BLaER1 (cell line): ENCODE measurements at regions not wholly inside any gene's neighbourhood (a gene's known extent, or its start where the extent isn't known, plus 50 kb on each side); places are given as distances from the start of the nearest gene placed in this dataset.

Source experiments
- H3K27ac ChIP-seq: shearing (Covaris generic); formaldehyde crosslinking; 2 replicates; pipeline ENCODE4 v1.8.1; 2022
- H3K27me3 ChIP-seq: shearing (Covaris generic); formaldehyde crosslinking; 2 replicates; pipeline ENCODE4 v1.8.1; 2022
- H3K36me3 ChIP-seq: shearing (Covaris generic); formaldehyde crosslinking; 2 replicates; pipeline ENCODE4 v1.8.1; 2022
- H3K4me1 ChIP-seq: shearing (Covaris generic); formaldehyde crosslinking; 2 replicates; pipeline ENCODE4 v1.8.1; 2022
- H3K4me2 ChIP-seq: shearing (Covaris generic); formaldehyde crosslinking; 2 replicates; pipeline ENCODE4 v1.8.1; 2022
- H3K4me3 ChIP-seq: shearing (Covaris generic); formaldehyde crosslinking; 2 replicates; pipeline ENCODE4 v1.8.1; 2022
- H3K9ac ChIP-seq: shearing (Covaris generic); formaldehyde crosslinking; 2 replicates; pipeline ENCODE4 v1.8.1; 2022
- H3K9me3 ChIP-seq: shearing (Covaris generic); formaldehyde crosslinking; 2 replicates; pipeline ENCODE4 v1.8.1; 2022
- H4K20me1 ChIP-seq: shearing (Covaris generic); formaldehyde crosslinking; 2 replicates; pipeline ENCODE4 v1.8.1; 2022
- Cebpa-rat ChIP-seq: shearing (Covaris generic); IDR thresholded peaks from 2 replicates; pipeline ENCODE4 v1.8.1; 2022

DNA sequence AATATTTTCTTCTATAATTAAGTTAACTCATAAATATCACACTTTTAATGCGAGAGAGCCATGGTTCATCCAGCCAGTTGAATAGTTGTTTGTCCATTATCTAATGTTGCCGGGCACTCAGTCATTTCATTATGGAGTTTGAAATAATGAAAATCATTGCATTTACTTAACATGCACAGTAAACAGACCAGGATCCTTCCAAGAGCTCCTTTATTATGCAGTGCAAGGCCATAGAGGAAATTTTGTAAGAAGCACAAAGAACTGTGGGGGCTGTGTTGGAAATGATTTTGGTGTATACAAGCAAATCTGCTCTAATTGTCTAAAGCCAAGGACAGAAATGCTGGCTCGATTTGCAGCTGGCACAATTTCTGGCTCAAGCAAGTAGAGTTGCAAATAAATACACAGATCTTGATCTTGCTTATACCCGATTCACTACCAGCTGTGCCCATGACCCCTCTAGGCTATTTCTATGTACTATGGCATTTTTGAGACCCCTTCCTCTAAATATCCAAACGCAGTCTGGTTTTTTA lies 400.3 kb upstream of the HNRNPA3 start:
- no peak overlapping the region for H3K9ac ChIP-seq
- TF ChIP-seq Cebpa-rat: no peak

DNA sequence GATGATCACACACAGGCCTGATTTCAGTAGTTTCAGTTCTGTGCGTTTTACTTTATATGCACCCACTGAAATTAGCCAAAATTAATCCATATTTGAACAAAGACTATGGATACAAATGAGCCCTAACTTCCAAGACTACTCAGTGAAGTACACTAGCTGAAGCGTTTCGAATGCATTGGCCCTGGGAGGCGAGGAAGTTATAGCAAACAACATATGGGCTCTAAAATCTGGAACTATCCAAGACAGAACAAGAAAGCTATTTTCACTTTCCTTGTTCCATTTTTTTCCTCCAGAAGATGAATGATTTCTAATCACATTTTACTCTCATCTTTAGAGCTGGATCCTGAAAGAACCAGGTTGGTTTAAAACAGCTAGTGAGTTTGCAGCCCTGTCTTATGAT lies 399.4 kb upstream of the HNRNPA3 start:
- Histone ChIP-seq H3K27me3 (no peaks in the 10 kb centered on the region), H3K9me3 (no peaks in the 10 kb centered on the region), H4K20me1 (no peaks in the 10 kb centered on the region), H3K4me3 (no peak overlapping the region), H3K27ac (no peak overlapping the region), H3K9ac (no peak overlapping the region), H3K36me3 (no peaks in the 10 kb centered on the region), H3K4me2 (no peak overlapping the region), H3K4me1 (no peaks in the 10 kb centered on the region)
- TF ChIP-seq Cebpa-rat: no peak

More for the DNA sequence above, 400.3 kb upstream of the HNRNPA3 start:
- Histone ChIP-seq H3K4me1 (no peaks in the 10 kb centered on the region), H3K27ac (no peak overlapping the region), H3K4me2 (no peak overlapping the region), H3K27me3 (no peaks in the 10 kb centered on the region), H3K36me3 (no peaks in the 10 kb centered on the region), H3K4me3 (no peak overlapping the region), H3K9me3 (no peaks in the 10 kb centered on the region), H4K20me1 (no peaks in the 10 kb centered on the region)

DNA sequence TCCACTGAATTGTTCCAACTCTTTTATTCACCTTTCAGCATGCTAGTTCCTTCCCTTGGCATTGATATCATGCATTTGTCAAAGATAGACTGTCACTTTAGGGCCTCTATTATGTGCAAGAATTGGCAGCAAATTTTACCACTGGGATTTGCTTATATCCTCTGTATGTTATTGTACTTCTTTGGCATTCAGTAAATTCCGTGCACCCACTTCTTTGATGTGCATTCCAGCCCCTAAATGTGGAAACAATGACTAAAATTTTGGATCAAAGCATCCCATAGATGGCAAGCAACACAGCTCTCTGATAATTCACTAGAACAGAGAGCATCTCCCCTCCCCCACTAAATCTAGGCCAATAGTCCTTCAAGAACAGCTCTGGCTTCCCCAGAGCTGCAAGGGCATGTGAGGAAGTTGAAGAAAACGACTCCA lies 399.0 kb upstream of the HNRNPA3 start:
- Histone ChIP-seq H3K4me1 (no peaks in the 10 kb centered on the region), H3K36me3 (no peaks in the 10 kb centered on the region), H3K27ac (no peak overlapping the region), H3K4me2 (no peak overlapping the region), H3K4me3 (no peak overlapping the region), H4K20me1 (no peaks in the 10 kb centered on the region), H3K27me3 (no peaks in the 10 kb centered on the region), H3K9ac (no peak overlapping the region), H3K9me3 (no peaks in the 10 kb centered on the region)
- no peak for TF ChIP-seq Cebpa-rat

DNA sequence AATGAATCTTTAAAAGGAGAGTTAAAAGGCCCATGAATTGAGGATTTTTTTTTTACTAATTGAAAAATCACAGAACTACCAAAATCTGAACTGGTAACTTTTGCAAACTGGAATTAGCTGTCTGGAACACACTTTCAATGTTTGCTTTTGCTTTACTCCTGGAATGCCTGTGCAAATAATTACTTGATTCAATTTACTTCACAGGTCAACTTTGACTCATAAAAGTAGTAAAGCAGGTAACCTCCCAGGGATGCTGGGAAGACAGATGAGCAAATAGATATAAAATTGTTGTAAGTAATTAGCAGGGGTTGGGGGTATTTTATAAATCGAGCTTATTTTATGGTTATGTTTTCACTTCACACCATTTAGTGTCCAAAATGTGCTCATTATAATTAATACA lies 398.3 kb upstream of the HNRNPA3 start:
- Histone ChIP-seq H4K20me1 (no peaks in the 10 kb centered on the region), H3K4me2 (no peak overlapping the region), H3K9ac (no peak overlapping the region), H3K9me3 (no peaks in the 10 kb centered on the region), H3K36me3 (no peaks in the 10 kb centered on the region), H3K27me3 (no peaks in the 10 kb centered on the region), H3K4me1 (no peaks in the 10 kb centered on the region), H3K27ac (no peak overlapping the region), H3K4me3 (no peak overlapping the region)
- no peak for TF ChIP-seq Cebpa-rat

DNA sequence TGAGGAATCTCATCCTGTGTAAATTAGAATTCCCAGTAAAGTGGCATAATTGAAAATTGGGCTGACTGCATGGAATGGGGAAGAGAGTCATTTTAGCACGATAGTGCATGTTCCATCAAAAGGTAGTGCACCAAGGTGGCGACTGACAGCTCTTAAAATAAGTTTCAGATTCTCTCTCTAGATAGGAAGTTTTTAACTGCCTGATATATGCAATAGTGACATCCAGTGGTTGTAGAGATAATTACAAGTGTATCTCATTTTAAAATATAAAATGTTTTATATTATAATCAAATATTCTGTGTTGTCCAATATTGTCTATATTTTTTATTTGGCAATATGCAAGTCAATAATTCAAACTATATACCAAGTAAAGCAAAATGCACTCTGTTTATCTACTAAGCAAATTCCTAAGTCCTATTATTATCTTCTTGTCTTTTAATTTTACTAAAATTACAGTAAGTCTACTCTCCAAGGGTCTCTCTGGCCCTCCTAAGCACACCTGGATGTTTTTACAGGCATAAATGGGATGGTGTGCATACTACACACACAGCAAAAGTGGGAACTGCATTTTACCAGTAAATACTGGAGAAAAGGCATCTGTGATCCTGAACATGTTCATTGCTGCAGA lies 397.7 kb upstream of the HNRNPA3 start:
- Histone ChIP-seq H3K4me3 (no peak overlapping the region), H3K9me3 (no peaks in the 10 kb centered on the region), H3K27me3 (no peaks in the 10 kb centered on the region), H3K9ac (no peak overlapping the region), H3K27ac (no peak overlapping the region), H3K36me3 (no peaks in the 10 kb centered on the region), H3K4me1 (no peaks in the 10 kb centered on the region), H4K20me1 (no peaks in the 10 kb centered on the region), H3K4me2 (no peak overlapping the region)
- TF ChIP-seq Cebpa-rat: no peak

DNA sequence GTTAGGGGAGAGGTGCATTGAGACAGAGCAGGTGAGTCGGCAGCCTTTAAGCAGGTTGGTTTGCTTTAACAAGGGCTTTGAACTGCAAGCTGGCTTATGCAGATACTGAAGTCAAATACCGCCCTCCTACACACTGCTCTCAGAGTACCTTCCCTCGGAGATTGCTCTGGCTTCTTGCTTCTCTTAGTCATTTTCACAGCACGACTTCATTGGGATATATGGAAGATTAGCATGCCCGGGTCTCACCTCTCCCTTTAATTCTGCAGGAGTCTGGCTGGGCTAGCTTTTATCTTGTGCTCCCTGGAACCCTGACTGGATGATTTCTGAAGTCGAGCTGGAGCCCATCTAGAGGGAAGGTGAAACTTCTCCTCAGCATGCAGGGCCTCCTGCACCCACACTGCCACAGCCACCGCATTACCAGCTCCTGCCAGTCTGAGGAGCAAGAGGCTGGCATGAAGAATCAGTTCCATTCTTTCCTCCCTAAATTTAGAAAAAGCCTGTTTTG lies 395.5 kb upstream of the HNRNPA3 start:
- no peak overlapping the region for H3K9ac ChIP-seq
- no peaks in the 10 kb centered on the region for H3K36me3 ChIP-seq
- no peak overlapping the region for H3K4me3 ChIP-seq
- no peak for TF ChIP-seq Cebpa-rat
- H3K9me3 ChIP-seq: no peaks in the 10 kb centered on the region
- no peak overlapping the region for H3K27ac ChIP-seq
- no peak overlapping the region for H3K4me2 ChIP-seq
- H3K4me1 ChIP-seq: no peaks in the 10 kb centered on the region
- no peaks in the 10 kb centered on the region for H4K20me1 ChIP-seq
- no peaks in the 10 kb centered on the region for H3K27me3 ChIP-seq

DNA sequence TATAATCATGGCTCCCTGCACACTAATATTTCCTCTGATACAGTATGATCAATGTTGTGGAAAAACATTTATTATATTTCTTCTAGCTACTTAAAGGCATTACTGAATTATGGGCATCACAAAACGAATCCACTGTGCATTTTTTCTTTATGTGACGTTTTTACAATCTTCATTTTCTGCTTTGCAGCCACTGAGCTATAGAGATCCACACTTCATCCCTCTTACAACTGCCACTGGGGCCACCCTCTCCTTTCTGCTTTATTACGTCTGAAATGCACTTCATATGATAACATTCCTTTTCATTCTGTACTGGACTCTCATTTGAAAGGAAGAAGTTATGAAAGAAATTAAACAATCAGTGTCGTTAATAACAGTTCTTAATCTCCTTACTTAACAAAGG lies 394.5 kb upstream of the HNRNPA3 start:
- no peak overlapping the region for H3K4me3 ChIP-seq
- H3K9ac ChIP-seq: no peak overlapping the region
- H3K9me3 ChIP-seq: no peaks in the 10 kb centered on the region
- H3K27ac ChIP-seq: no peak overlapping the region
- no peak for TF ChIP-seq Cebpa-rat
- H3K4me1 ChIP-seq: no peaks in the 10 kb centered on the region
- H3K36me3 ChIP-seq: no peaks in the 10 kb centered on the region
- H3K4me2 ChIP-seq: no peak overlapping the region
- H4K20me1 ChIP-seq: no peaks in the 10 kb centered on the region
- H3K27me3 ChIP-seq: no peaks in the 10 kb centered on the region

DNA sequence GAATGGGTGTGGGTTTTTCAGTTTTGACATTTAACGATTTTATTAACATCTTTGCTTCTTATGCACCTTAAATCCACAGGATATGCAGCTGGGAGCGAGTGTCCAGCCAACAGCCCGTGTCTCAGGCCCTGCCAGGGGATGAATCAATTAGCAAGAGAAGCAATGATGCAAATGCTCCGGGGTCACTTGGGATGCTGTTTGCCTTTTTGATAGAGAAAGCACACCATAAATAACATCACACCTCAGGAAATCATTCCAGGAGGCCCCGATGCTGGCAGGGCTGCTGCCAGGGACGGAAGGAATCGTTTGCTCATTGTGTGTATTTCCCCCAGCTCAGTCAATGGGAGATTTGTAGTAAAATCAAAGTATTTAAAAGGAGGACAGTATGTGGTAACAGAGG lies 394.0 kb upstream of the HNRNPA3 start:
- no peak overlapping the region for H3K9ac ChIP-seq
- H3K36me3 ChIP-seq: no peaks in the 10 kb centered on the region
- no peak overlapping the region for H3K27ac ChIP-seq
- H3K9me3 ChIP-seq: no peaks in the 10 kb centered on the region
- H3K27me3 ChIP-seq: no peaks in the 10 kb centered on the region
- H3K4me3 ChIP-seq: no peak overlapping the region
- H3K4me1 ChIP-seq: no peaks in the 10 kb centered on the region
- H4K20me1 ChIP-seq: no peaks in the 10 kb centered on the region
- TF ChIP-seq Cebpa-rat: no peak
- H3K4me2 ChIP-seq: no peak overlapping the region

DNA sequence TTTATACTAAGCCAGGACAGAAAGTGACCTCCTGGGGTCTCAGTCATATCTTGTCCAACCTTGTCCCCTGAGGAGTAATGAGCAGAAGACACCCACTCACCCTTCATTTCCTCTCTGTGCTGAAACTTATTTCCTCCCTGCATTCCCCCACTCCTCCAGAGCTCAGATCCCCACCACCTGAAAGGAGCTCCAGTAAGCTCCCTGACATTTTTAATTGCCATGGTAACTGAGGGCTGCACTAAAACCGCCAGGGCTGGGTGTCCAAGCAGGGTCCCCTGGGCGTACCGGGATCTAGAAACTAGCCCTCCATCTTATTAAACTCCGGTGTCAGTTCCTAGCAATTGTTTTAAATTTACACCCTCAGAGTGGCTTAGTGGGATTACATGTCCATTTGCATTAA lies 393.3 kb upstream of the HNRNPA3 start:
- no peaks in the 10 kb centered on the region for H3K27me3 ChIP-seq
- no peak for TF ChIP-seq Cebpa-rat
- H3K36me3 ChIP-seq: no peaks in the 10 kb centered on the region
- H3K27ac ChIP-seq: no peak overlapping the region
- H3K4me2 ChIP-seq: no peak overlapping the region
- no peaks in the 10 kb centered on the region for H3K4me1 ChIP-seq
- no peaks in the 10 kb centered on the region for H4K20me1 ChIP-seq
- H3K9ac ChIP-seq: no peak overlapping the region
- no peak overlapping the region for H3K4me3 ChIP-seq
- H3K9me3 ChIP-seq: no peaks in the 10 kb centered on the region

DNA sequence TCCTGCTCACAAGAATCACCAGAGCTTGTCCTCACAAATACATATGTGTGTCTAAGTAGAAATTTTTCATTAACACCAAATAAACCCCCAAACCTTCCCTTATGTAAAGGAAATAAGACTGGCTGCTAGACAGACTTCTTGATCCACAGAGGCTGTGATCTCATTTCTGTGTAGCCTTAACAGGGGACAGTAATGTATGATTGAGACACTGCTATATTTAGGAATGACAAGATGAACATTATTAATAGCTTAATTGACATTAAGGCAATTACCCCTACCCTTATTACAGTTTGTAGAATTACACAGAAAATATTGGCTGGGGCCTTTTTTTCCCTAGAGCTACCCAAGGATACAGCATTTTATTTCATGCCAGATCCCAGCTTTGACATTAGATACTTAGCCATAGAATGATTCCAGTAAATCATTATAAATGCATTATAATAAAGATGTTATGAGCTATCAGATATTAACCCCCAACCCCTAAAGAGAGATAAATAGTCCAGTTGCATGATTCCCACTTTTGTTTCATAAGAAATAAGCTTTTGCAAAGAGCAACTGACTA lies 392.1 kb upstream of the HNRNPA3 start:
- Histone ChIP-seq H3K9ac (no peak overlapping the region), H3K36me3 (no peaks in the 10 kb centered on the region), H3K27ac (no peak overlapping the region), H3K4me1 (no peaks in the 10 kb centered on the region), H4K20me1 (no peaks in the 10 kb centered on the region), H3K4me3 (no peak overlapping the region), H3K4me2 (no peak overlapping the region), H3K9me3 (no peaks in the 10 kb centered on the region), H3K27me3 (no peaks in the 10 kb centered on the region)
- TF ChIP-seq Cebpa-rat: no peak
